Activated CD4-positive, alpha-beta T cell treated with anti-CD3 and anti-CD28 coated beads, Interleukin-2, Interleukin-6, amounts not matched to agents 100 ng/mL and 50 ng/mL, durations not matched to agents 16 hours and 8 hours (primary cell): ENCODE measurements at regions not wholly inside any gene's neighbourhood (a gene's known extent, or its start where the extent isn't known, plus 50 kb on each side); places are given as distances from the start of the nearest gene placed in this dataset.
"Not testable (repeated sequence)": the region's sequence is repeated elsewhere in the genome, so short reads cannot be mapped to it uniquely, and the experiment has no call there.

Experiments used
- DNase-seq: peaks from one replicate; pipeline ENCODE4 v3.0.0-alpha.2; 2020

DNA sequence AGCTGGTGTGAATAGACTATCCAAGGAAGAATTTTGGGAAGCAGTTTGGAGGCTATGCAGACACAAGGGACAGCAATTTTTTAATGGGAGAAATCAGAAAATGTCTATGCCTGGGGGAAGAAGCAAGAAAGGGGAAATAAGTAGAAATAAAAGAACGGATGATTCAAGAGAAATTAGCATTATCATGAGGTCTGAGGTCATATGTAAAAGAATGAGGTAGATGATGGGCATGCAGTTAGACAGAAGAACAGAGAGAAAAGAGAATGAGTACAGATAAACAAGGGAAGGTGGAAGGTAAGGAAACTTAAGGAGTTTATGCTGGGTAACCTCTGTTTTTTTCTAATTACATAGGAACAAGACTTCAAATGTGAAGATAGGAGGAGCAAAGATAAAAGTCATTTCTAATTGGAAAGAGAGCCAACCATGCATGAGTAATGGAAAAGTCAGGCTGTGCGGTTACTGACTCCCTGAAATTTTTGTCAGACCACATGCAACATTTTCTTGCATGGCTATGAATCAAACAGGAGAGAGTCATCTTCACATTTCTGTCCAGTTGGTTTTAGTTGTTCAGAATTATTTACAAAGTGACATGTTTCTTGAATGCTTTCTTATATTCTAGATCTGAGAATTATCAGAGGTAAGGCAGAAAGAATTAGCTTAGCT is 101.0 kb upstream of the PIK3R1 start:
- DNase-seq = no peak

DNA sequence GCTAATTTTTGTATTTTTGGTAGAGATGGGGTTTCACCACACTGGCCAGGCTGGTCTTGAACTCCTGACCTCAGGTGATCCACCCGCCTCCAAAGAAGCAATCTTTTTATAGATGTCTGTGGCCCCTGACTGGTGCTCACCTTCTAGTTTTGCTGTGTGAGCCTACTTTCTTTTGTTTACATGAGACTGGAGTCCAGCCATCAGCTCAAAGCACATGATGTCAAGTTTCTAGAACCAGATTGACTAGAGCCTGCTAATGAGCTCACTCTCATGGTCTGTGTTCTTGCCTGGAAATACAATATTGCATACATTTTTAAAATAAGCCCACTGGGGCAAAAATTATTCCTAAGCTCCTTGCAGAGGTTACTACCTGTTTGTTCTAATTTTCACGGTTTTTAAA is 102.9 kb upstream of the PIK3R1 start:
- no peak for DNase-seq

DNA sequence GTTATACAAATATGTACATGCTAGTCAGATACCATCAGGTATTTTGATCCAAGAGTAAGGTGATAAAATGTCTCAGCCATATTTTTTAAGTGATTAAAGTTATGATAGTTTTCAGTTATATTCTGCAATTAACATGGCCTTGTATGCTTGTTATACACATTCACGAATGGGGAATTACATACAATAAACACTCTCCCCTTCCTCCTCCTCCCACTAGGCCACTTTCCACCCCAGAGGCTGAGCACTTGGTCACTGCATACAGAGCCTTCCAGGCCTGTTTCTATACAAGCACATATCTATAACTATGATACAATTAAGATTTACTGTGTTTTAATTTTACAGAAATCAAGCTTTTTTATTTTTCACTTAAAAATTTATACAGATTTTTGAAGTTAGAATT is 104.7 kb upstream of the PIK3R1 start:
- DNase-seq = no peak

DNA sequence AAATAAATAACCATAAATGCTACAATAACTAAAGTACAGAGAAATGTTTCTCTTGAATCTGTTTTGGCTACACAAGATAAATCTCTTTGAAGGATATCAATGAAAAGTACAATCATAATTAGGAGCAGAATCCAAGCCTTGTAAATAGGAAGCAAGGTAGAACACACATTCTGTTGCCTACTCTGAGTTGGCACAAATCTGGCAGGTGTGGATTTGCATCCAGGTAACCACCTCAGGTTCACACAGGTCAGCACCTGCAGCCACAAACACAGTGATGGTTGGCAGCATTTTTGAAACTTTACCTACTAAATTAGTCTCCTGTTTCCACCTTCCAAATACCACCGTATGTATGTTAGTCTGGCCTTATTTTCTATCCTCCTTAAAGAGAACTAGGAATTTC is 105.3 kb upstream of the PIK3R1 start:
- no peak for DNase-seq

DNA sequence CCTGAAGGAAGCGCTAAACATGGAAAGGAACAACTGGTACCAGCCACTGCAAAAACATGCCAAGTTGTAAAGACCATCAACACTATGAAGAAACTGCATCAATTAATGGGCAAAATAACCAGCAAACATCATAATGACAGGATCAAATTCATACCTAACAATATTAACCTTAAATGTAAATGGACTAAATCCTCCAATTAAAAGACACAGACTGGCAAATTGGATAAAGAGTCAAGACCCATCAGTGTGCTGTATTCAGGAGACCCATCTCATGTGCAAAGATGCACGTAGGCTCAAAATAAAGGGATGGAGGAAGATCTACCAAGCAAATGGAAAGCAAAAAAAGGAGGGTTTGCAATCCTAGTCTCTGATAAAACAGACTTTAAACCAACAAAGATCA is 111.3 kb upstream of the PIK3R1 start:
- DNase-seq = not testable (repeated sequence)

DNA sequence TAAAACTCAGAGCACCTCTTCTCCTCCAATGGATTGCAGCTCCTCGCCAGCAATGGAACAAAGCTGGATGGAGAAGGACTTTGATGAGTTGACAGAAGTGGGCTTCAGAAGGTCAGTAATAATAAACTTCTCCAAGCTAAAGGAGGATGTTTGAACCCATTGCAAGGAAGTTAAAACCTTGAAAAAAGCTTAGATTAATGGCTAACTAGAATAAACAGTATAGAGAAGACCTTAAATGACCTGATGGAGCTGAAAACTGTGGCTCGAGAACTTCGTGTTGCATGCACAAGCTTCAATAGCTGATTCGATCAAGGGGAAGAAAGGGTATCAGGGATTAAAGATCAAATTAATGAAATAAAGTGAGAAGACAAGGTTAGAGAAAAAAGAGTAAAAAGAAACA is 112.3 kb upstream of the PIK3R1 start:
- DNase-seq = not testable (repeated sequence)

DNA sequence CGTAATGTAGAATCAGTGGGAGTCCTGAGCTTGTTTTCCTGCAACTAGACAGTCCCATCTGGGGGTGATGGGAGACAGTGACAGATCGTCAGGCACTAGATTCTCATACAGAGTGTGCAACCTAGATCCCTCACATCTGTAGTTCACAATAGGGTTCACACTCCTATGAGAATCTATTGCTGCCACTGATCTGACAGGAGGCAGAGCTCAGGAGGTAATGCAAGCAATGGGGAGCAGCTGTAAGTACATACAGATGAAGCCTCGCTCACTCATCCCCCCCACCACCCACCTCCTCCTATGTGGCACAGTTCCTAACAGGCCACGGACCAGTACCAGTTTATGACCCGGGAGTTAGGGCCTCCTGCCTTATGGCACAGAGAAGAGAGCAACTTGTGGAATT is 116.2 kb upstream of the PIK3R1 start:
- DNase-seq = no peak

DNA sequence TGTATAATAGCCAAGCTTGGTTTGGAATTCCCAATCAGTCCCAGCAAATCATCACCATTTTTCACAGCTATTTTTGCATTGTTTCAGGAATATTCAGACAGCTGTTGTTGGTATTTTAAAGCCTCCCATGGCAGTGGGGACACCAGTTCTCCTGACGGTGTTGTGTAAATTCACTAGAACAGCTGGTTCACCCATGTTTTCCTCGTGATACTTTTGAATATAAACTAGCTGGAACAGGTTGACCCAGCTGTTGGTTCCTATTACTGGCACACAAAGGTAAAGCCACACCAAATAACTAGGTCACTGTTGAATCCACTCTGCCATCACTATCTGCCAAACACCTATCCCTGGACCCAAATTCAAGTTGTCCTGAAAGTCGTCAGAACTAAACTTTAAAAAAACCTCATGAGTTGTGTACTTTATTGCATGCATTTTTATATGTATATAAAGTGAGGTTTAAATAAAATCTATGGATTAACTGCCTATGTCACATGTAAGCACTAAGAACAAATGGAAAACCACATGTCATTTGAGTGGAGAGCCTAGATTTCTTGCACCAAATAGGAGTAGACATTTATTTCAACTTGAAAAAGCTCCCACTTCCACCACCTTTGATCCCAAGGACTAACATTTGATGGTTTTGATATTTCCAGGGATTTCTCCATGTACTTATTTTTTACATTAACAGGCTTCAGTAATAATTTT is 121.9 kb upstream of the PIK3R1 start:
- DNase-seq = no peak

DNA sequence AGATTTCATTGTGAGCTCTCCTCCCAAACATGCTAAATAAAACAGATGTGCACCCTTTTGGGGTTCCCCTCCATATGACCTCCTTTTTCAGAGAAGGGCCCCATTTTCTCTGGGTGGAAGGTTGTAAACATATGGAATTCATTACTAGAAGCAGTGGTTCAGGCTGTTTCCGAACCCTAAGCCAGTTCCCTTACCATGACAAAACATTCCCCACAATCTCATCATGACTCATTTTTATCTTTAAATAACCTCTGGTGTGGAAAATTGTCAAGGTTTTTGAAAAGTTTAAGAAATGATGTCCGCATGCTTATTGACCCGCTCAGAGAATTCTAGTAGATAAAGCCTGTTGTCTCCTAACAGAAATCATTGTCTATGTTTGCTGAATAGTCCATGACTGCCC is 127.3 kb upstream of the PIK3R1 start:
- DNase-seq = no peak

DNA sequence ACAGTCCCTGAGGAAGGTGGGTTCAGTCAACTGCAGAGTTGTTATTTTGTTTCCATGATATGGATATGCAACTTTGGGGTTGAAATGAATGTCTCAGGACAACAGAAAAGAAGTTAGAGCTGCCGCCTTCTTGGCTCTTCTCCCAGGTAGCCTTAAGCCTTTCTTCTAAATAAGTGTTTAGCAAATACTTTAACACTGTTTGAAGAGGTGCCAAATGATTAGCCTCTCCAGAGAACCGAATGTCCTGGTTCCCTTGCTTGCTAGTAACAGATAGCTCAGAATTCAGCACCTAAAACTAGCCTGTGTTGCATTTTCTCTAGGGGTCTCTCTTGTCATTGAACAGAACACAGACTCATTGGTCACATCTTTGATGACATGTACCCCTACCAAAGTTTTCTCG is 127.7 kb upstream of the PIK3R1 start:
- no peak for DNase-seq

DNA sequence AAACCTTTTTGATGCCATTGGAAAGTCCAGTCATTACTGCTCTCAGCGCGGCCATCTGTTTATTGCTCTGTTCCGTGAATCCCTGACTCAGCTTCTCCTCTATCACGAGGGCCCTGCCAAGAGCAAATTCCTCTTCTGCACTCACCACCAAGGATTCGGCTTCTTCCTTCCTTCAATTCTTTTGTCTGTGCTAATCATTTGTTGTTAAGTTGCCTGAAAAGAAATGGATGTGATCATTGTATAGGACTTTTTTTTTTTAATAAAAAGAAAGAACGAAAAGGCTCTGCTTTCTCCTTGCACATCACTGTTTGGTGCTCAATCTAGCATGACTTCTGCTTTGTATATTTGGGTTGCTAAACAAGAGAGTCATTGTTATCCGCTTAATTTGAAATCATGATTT is 128.7 kb upstream of the PIK3R1 start:
- DNase-seq = no peak

DNA sequence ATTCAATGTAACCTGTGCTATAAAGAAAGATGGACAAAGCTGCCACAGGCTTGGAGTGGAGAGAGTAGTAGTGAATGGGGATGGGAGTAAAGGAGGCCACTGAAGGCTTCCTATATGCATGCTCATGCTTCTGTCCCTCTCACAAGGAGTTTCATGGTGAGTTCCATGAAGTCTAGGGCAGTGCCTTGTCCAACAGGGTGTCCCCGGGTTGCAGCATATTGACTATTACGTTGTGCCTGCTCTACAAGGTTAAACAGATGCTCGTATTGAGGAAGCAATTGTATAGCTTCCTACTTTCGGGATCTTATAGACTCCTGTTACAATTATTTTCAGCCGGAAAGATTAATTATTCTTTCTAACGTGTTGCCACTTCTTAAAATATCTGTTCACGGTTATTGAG is 129.1 kb upstream of the PIK3R1 start:
- no peak for DNase-seq

DNA sequence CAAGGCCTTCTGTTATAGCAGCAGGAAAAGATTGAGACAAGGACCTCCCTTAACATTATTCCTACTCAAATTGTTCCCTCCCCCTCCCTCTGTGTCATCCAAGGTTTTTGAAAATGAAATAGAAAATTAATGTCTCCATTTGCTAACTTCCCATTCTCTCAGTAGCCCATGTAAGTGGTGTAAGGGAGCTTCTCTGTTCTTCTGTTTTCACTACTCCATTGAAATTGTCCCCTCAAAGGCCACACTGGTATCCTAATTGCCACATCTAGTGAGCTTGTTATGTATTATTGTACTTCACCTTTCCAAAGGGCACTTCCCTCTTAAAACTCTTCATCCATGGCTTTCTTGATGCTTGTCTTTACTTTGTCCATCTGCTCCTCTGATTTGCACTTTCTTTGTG is 131.2 kb upstream of the PIK3R1 start:
- no peak for DNase-seq

DNA sequence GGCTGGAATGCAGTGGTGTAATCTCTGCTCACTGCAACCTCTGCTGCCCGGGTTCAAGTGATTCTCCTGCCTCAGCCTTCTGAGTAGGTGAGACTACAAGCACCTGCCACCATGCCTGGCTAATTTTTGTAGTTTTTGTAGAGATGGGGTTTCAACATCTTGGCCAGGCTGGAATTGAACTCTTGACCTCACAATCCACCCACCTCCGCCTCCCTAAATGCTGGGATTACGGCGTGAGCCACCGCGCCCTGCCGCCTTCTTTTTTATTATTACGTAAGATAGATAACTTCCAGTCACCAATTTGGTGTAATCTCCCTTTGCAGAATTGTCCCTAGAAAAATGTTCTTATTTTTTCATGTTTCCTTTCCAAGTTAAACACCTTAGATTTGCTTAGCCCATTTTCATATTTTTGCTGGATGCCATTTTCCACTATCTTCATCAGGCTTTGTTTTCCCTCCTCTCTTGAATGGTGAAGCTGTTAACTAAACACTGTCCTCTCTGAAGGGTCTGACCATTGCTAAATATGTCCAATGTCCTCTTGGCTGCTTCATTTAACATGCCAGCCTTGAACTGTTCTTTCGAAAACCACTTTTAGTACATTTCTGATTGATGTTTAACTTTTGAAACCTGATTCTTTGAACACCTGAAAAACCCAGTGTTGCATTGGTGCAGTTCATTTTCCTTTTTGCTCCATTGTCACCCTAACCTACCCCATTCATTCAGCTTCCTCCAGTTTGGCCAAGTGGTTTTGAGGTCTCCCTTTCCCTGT is 135.1 kb upstream of the PIK3R1 start:
- DNase-seq = no peak

DNA sequence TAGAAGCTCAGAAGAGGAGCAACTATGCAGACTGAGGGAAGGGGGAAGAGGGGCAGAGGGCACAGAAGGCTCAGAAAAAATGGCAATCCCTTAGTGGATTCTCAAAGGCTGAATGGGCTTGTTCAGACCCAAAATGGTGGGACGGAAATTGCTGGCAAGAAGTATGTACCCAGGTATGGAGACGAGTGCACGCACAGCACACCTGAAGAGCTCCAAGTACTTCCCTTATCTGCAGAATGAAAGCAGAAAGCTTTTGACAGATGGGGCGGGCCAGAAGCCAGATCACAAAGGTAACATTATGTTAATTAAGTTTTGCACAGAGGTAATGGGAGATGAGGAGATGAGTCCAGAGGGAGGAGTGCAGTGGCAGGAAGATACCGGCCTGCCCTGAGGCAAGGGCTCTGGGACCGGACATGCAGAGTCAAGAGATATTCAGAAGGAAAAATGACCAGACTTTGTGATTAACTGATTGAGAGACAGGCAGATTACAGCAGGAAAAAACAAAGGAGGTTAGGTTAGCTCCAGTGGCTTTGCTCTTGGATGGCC is 138.1 kb upstream of the PIK3R1 start:
- DNase-seq = no peak

DNA sequence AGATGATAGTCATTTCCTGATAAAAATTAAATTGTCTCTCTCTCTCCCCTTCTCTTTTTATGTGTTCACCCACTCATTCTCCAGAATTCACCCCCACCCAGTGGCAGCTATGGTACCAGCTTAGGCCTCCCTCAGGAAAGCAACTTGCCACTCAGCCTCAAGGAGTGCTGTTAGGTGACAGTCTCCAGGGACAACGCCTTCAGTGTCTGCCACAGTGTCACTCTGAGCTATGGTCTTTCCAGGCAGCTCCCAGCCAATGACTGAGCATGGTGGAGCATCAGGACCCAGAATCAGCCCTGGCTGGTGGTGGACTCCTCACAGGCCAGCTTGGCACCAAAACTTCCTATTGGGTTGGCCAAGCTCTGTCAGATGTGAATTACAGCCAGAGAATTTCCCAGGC is 140.9 kb upstream of the PIK3R1 start:
- DNase-seq = no peak

DNA sequence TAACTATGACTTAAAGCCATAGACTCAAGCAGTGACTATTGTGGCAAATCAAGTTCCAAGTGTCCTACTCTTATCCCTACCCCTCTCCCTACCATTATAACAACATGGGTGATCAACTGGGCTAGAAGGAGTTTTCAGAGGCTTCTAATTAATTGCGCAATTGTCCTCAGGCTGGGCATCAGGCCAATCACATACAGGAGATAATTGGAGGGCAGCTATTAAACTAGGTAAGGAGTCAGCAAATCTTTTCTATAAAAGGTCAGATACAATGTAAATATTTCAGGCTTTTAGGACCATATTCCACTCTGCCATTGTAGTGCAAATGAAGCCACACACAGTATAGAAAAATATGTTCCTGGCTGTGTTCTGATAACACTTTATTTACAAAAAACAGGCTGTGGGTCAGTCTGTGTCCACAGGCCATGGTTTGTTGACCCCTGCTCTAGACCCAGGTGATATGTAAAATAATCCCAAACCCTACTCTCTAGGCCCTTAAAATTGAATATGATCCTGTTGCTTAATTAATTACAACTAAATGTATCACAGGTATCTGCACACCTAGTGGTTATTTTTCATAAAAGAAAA is 141.4 kb upstream of the PIK3R1 start:
- no peak for DNase-seq

DNA sequence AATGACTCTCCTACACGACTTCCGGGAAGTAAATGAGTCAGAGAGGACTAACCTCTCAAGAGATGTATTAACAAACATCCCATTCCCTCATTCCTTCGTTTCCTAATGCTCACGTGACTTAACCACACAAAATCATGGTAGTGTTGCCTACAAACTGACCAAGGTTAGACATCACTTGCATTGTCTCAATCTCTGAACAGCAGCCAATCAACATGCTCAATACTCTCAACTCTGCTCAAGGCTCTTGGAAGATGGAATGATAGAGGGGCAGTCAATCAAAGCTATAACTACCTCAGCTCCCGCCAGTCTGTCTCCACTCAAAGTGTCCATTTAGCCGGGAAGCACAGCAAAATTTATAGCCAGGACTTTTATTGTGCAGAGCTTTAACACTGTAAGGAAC is 143.8 kb upstream of the PIK3R1 start:
- no peak for DNase-seq

DNA sequence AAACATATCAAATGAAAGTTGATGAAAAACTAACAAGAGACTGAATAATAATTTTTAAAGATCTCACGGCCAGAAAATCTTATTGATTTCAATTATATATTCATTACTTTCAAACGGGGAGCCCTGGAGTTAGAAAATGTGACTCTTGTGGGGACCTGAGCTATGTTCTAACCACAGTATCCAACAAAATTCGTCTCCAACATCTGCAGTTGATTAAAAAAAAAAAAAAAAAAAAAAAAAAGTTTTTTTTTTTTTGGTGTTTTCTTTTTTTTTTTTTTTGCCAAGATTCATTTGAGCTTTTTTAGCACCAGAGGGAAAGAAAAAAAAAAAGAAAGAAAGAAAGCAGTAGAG is 144.3 kb upstream of the PIK3R1 start:
- DNase-seq = no peak

DNA sequence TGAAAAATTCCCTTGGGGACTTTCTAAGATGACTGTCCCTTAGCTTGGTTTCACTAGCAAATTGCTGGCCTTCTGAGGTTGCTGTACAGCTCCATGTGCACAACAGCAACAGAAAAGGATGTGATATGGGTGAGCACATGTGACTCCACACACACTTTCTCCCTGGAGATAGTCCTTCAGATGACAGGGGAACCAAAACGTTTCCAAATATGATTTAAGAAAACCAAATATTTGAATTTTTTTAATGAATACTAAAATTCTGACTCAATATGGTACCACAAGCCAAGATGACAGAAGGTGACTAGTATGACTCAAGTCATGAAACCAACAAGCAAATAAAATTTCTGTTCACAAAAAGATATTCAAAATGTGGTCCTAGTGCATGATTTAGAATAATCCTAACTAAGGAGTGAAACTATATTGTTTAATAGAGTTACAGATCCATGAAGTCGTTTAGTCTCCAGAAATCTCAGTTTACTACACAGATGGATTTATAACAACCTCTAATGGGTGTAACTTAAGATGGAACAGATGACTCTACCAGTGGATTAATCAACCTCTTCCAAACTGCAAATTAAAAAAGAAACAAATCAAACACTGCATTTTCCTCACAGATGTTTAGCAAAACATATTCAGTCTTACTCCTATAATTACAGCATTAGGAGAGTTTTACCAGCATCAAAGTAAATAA is 144.8 kb upstream of the PIK3R1 start:
- peak; percentile 28 for DNase-seq

DNA sequence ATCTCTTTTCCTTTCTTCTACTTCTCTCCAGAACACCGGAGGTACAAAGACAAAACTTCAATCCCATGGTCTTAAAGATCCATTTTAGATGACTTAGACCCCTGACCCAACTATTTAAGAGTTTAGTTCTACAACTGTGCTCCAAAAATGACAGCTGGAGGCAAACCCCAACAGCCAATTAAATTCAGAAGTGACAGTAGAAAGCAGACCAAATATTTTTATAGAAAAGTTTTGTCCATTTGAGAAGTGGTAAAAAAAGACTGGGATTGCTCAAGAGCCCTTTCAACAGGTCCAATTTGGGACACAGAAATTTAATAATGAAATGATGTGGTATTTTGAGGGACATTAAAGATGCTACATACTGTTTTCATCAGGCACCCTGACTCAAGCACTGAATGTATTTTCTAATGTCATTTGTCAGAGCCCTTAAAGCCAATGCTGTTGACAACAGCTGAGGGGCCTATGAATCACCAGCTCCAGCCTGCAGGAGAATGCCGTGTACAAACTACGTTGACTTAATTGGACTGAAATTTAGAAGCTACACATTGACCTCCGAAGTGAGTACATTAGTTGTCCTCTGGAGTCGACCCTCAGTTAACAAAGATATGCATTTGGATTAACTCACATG is 147.5 kb upstream of the PIK3R1 start:
- DNase-seq = no peak

DNA sequence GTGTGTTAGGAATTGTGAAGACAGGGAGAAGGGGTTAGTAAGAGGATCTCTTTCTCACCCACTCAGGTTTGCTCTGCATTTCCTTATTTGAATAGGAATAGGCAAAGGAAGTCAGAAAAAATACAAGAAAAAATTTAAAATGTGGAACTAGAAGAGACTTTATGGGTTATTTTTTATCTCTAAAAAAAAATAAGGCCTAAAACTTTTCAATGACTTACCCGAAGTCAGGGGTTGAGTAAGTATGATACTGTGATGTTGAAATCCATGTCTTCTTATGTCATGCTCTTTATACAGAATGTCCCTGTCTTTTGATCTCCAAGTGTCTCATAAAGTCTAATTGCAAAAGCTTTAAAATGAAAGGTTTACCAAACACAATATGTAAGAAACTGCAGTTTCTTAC is 148.3 kb upstream of the PIK3R1 start:
- DNase-seq = no peak
